IMR-90 (cell line): ENCODE measurements at regions not wholly inside any gene's neighbourhood (a gene's known extent, or its start where the extent isn't known, plus 50 kb on each side); places are given as distances from the start of the nearest gene placed in this dataset.

Experiments used
- ATAC-seq: fragments of 200-7000 bp; cut with Tn5 transposase; 2 replicates; pipeline ENCODE4 v1.9.1; 2020; ENCODE audit warnings: low read depth, mild to moderate bottlenecking, moderate library complexity
- BruUV-seq: library from RNA; stranded (reverse); fragments of 400-500 nt; replicated peaks from 2 replicates; lab custom pipeline; 2021; lab: Mats Ljungman, UMichigan
- CTCF ChIA-PET: fragments of 300-600 bp; formaldehyde crosslinking; extraction: SDS; loops from one replicate; lab custom pipeline; 2021; ENCODE audit warnings: antibody characterized with exemption; lab: Yijun Ruan, JAX
- POLR2A ChIA-PET: fragments of 300-600 bp; sonication (Branson Sonifier 250); formaldehyde crosslinking; loops from one replicate; lab custom pipeline; 2022; ENCODE audit warnings: antibody characterized with exemption; ENCODE audit not compliant: unreplicated experiment; lab: Charles Lee
- DNase-seq: peaks from one replicate; pipeline ENCODE4 v3.0.0; 2013
- H2AFZ ChIP-seq: replicated peaks from 2 replicates; pipeline ENCODE3; 2013; ENCODE audit warnings: low read length, mild to moderate bottlenecking; ENCODE audit not compliant: poor library complexity
- H2AK5ac ChIP-seq: 2 replicates; pipeline ENCODE4 v1.6.1; 2013; ENCODE audit warnings: low read depth, low read length, inconsistent platforms
- H2AK9ac ChIP-seq: replicated peaks from 2 replicates; pipeline ENCODE3; 2013; ENCODE audit warnings: mild to moderate bottlenecking, low read depth, low read length, moderate library complexity; ENCODE audit not compliant: poor library complexity
- H2BK120ac ChIP-seq: 2 replicates; pipeline ENCODE4 v1.6.1; 2013; ENCODE audit warnings: low read depth, low read length, inconsistent platforms
- H2BK15ac ChIP-seq: 3 replicates; pipeline ENCODE4 v1.6.1; 2013; ENCODE audit warnings: low read depth, low read length, inconsistent platforms
- H2BK20ac ChIP-seq: 2 replicates; pipeline ENCODE4 v1.6.1; 2013; ENCODE audit warnings: low read depth, mild to moderate bottlenecking, inconsistent platforms, low read length, moderate library complexity
- H2BK5ac ChIP-seq: 2 replicates; pipeline ENCODE4 v1.6.1; 2013; ENCODE audit warnings: mild to moderate bottlenecking, low read depth, low read length, inconsistent platforms; ENCODE audit not compliant: poor library complexity, severe bottlenecking
- H3K14ac ChIP-seq: replicated peaks from 2 replicates; pipeline ENCODE4 v1.6.1; 2013; ENCODE audit warnings: low read depth, low read length, inconsistent platforms
- H3K18ac ChIP-seq: 2 replicates; pipeline ENCODE4 v1.6.1; 2013; ENCODE audit warnings: low read depth, low read length, control low read depth
- H3K23ac ChIP-seq: 2 replicates; pipeline ENCODE4 v1.6.1; 2013; ENCODE audit warnings: low read depth, low read length, inconsistent platforms
- H3K27ac ChIP-seq: 2 replicates; pipeline ENCODE4 v1.5.1; 2013; ENCODE audit warnings: mild to moderate bottlenecking, control low read depth, low read length; ENCODE audit not compliant: insufficient read depth
- H3K27me3 ChIP-seq: 2 replicates; pipeline ENCODE4 v1.6.1; 2013; ENCODE audit warnings: low read length; ENCODE audit not compliant: control insufficient read depth, insufficient read depth
- H3K36me3 ChIP-seq: 2 replicates; pipeline ENCODE4 v1.6.1; 2013; ENCODE audit warnings: low read length, mixed read lengths; ENCODE audit not compliant: control insufficient read depth, insufficient read depth
- H3K4ac ChIP-seq: 2 replicates; pipeline ENCODE4 v1.6.1; 2013; ENCODE audit warnings: low read depth, low read length, inconsistent platforms
- H3K4me1 ChIP-seq: 2 replicates; pipeline ENCODE4 v1.6.1; 2013; ENCODE audit warnings: low read length, mixed read lengths; ENCODE audit not compliant: control insufficient read depth, insufficient read depth
- H3K4me2 ChIP-seq: 2 replicates; pipeline ENCODE4 v1.6.1; 2013; ENCODE audit warnings: low read depth, mild to moderate bottlenecking, control low read depth, low read length, moderate library complexity
- H3K4me3 ChIP-seq: 2 replicates; pipeline ENCODE4 v1.5.1; 2013; ENCODE audit warnings: low read depth, mild to moderate bottlenecking, control low read depth, low read length, moderate library complexity; ENCODE audit not compliant: insufficient read depth
- H3K56ac ChIP-seq: 2 replicates; pipeline ENCODE4 v1.6.1; 2013; ENCODE audit warnings: low read length, inconsistent platforms; ENCODE audit not compliant: insufficient read depth; ENCODE audit errors: extremely low read depth
- H3K79me1 ChIP-seq, 2 experiments: 2 replicates each; pipeline ENCODE4 v1.6.1; 2013; ENCODE audit warnings: low read length in 2 of 2, inconsistent platforms in 1 of 2, low read depth in 1 of 2
- H3K9ac ChIP-seq: 2 replicates; pipeline ENCODE4 v1.6.1; 2013; ENCODE audit warnings: low read depth, low read length, control low read depth
- H3K9me1 ChIP-seq: 2 replicates; pipeline ENCODE4 v1.6.1; 2013; ENCODE audit warnings: low read length, inconsistent platforms; ENCODE audit not compliant: insufficient read depth
- H3K9me3 ChIP-seq: 2 replicates; pipeline ENCODE4 v1.6.1; 2013; ENCODE audit warnings: low read length; ENCODE audit not compliant: control insufficient read depth, insufficient read depth
- H4K20me1 ChIP-seq: 2 replicates; pipeline ENCODE4 v1.6.1; 2013; ENCODE audit warnings: low read length, inconsistent platforms; ENCODE audit not compliant: insufficient read depth
- H4K5ac ChIP-seq: 2 replicates; pipeline ENCODE4 v1.6.1; 2013; ENCODE audit warnings: mild to moderate bottlenecking, low read depth, low read length, control low read depth
- H4K8ac ChIP-seq, 2 experiments: 2 replicates each; pipeline ENCODE4 v1.6.1; 2013; ENCODE audit warnings: low read depth in 2 of 2, low read length in 2 of 2, control low read depth in 1 of 2, inconsistent platforms in 1 of 2
- H4K91ac ChIP-seq: 2 replicates; pipeline ENCODE4 v1.6.1; 2013; ENCODE audit warnings: low read depth, low read length, inconsistent platforms; ENCODE audit not compliant: insufficient read depth
- CEBPB ChIP-seq: IDR thresholded peaks from 2 replicates; pipeline ENCODE4 v1.6.1; 2012; ENCODE audit warnings: low read depth, low read length, improper control_type of control experiment
- CHD1 ChIP-seq: IDR thresholded peaks from 2 replicates; pipeline ENCODE4 v1.6.1; 2012; ENCODE audit warnings: low read depth, low read length, improper control_type of control experiment
- ELK1 ChIP-seq: fragments of 150-350 bp; IDR thresholded peaks from 2 replicates; pipeline ENCODE4 v1.6.1; 2016; ENCODE audit warnings: low read depth, mild to moderate bottlenecking, low read length, moderate library complexity, borderline replicate concordance
- FOS ChIP-seq: fragments of 150-350 bp; IDR thresholded peaks from 2 replicates; pipeline ENCODE4 v1.6.1; 2016; ENCODE audit warnings: low read depth, low read length
- MAFK ChIP-seq: IDR thresholded peaks from 2 replicates; pipeline ENCODE4 v1.6.1; 2012; ENCODE audit warnings: low read depth, low read length, improper control_type of control experiment
- MAZ ChIP-seq: IDR thresholded peaks from 2 replicates; pipeline ENCODE4 v1.6.1; 2012; ENCODE audit warnings: low read depth, mild to moderate bottlenecking, low read length, improper control_type of control experiment, moderate library complexity, borderline replicate concordance
- MXI1 ChIP-seq: IDR thresholded peaks from 2 replicates; pipeline ENCODE4 v1.6.1; 2012; ENCODE audit warnings: low read depth, mild to moderate bottlenecking, low read length, moderate library complexity, borderline replicate concordance
- NFE2L2 ChIP-seq: fragments of 150-350 bp; IDR thresholded peaks from 2 replicates; pipeline ENCODE4 v1.6.1; 2016; ENCODE audit warnings: low read depth, mild to moderate bottlenecking, low read length
- POLR2A ChIP-seq: IDR thresholded peaks from 2 replicates; pipeline ENCODE4 v1.6.1; 2012; ENCODE audit warnings: mild to moderate bottlenecking, low read depth, low read length
- RAD21 ChIP-seq: IDR thresholded peaks from 2 replicates; pipeline ENCODE4 v1.6.1; 2012; ENCODE audit warnings: low read length, improper control_type of control experiment
- RCOR1 ChIP-seq: IDR thresholded peaks from 2 replicates; pipeline ENCODE4 v1.6.1; 2012; ENCODE audit warnings: mild to moderate bottlenecking, low read length, improper control_type of control experiment; ENCODE audit not compliant: insufficient replicate concordance
- RFX5 ChIP-seq: IDR thresholded peaks from 2 replicates; pipeline ENCODE4 v1.8.0; 2012; ENCODE audit warnings: low read depth, mild to moderate bottlenecking, low read length, moderate library complexity
- SMC3 ChIP-seq: fragments of 150-350 bp; IDR thresholded peaks from 2 replicates; pipeline ENCODE4 v1.6.1; 2016; ENCODE audit warnings: low read depth, mild to moderate bottlenecking, antibody characterized with exemption, low read length, moderate library complexity
- WGBS, 2 experiments: methylation state at CpG; one replicate each; pipeline versions ENCODE4 v1.1.5 to v1.1.7; 2013; ENCODE audit warnings: missing lambda C conversion rate in 2 of 2; ENCODE audit not compliant: insufficient read length in 1 of 2; ENCODE audit errors: extremely low coverage in 2 of 2; 5-methylcytosine and 5-hydroxymethylcytosine counted together
- dilution Hi-C: fragments of 300-500 bp; cut with HindIII; formaldehyde crosslinking; loops from one replicate; pipeline ENCODE4 v1.14.3; 2018; ENCODE audit warnings: low sequenced_read_pairs; ENCODE audit not compliant: unreplicated experiment
- in situ Hi-C: fragments of 300-500 bp; cut with MboI; formaldehyde crosslinking; loops from 3 replicates; pipeline ENCODE4 v1.14.3; 2019; ENCODE audit warnings: low sequenced_read_pairs, inconsistent platforms, mixed read lengths
- intact Hi-C: fragments of 100-400 bp; cut with micrococcal nuclease; formaldehyde crosslinking; loops from 2 replicates; pipeline ENCODE4 v1.10.0; 2022
- TF ChIP-seq, protein P1 (sequence below): fragments of 150-350 bp; IDR thresholded peaks from 2 replicates; pipeline ENCODE4 v1.6.1; 2017; ENCODE audit warnings: mild to moderate bottlenecking, antibody characterized with exemption, low read length, low read depth

- Histone ChIP-seq H3K4me1 (no peaks in the 10 kb centered on the region), H3K9me3 (no peaks in the 10 kb centered on the region), H2BK120ac (no peak overlapping the region), H3K56ac (no peak overlapping the region), H4K8ac (no peak overlapping the region), H3K4me3 (no peak overlapping the region), H4K91ac (no peak overlapping the region), H3K18ac (no peak overlapping the region), H3K14ac (no peak overlapping the region), H3K4me2 (no peak overlapping the region), H3K27me3 (no peaks in the 10 kb centered on the region), H2BK20ac (no peak overlapping the region), H2BK5ac (no peak overlapping the region), H3K79me1 (no peaks in the 10 kb centered on the region), H2BK15ac (no peak overlapping the region), H2AK5ac (no peak overlapping the region), H3K23ac (no peak overlapping the region), H3K27ac (no peak overlapping the region), H3K9me1 (no peaks in the 10 kb centered on the region), H2AK9ac (no peak overlapping the region), H2AFZ (no peak overlapping the region), H3K9ac (no peak overlapping the region), H4K20me1 (no peaks in the 10 kb centered on the region), H3K4ac (no peak overlapping the region), H4K5ac (no peak overlapping the region), H3K36me3 (no peaks in the 10 kb centered on the region)
- TF ChIP-seq RCOR1, result no peak
- no peak for TF ChIP-seq RFX5
- no peak for TF ChIP-seq SMC3
- TF ChIP-seq CEBPB, result no peak
- no peak for TF ChIP-seq POLR2A
- no peak for TF ChIP-seq MAZ
- TF ChIP-seq CHD1, result no peak
- no peak for TF ChIP-seq ELK1
- TF ChIP-seq RAD21, result no peak
- TF ChIP-seq, protein P1, sequence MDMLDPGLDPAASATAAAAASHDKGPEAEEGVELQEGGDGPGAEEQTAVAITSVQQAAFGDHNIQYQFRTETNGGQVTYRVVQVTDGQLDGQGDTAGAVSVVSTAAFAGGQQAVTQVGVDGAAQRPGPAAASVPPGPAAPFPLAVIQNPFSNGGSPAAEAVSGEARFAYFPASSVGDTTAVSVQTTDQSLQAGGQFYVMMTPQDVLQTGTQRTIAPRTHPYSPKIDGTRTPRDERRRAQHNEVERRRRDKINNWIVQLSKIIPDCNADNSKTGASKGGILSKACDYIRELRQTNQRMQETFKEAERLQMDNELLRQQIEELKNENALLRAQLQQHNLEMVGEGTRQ, result no peak
- TF ChIP-seq NFE2L2, result no peak
- no peak for TF ChIP-seq MAFK
- TF ChIP-seq FOS, result no peak
- no peak for TF ChIP-seq MXI1
- CTCF ChIA-PET, result no interaction called here
- POLR2A ChIA-PET, result no interaction called here
- DNase-seq (no peak), ATAC-seq (no peak)
- BruUV-seq, result no TSS peak
- intact Hi-C loops (no loop called here), dilution Hi-C loops (no loop called here), in situ Hi-C loops (no loop called here)
- no CpG with 5 or more reads among the region's 2 CpGs for WGBS, 2 experiments
Measured at GRCh38 chr10:64158551-64158950, 637.4 kb downstream of the REEP3 start.
